GM10266 (cell line): ENCODE measurements at regions not wholly inside any gene's neighbourhood (a gene's known extent, or its start where the extent isn't known, plus 50 kb on each side); places are given as distances from the start of the nearest gene placed in this dataset.

ENCODE experiments used
- DNase-seq: peaks from one replicate; pipeline ENCODE4 v3.0.0; 2012; ENCODE audit errors: extremely low spot score
- CTCF ChIP-seq: IDR thresholded peaks from 2 replicates; pipeline ENCODE4 v1.5.1; 2012; ENCODE audit warnings: mild to moderate bottlenecking, low read depth; ENCODE audit not compliant: control insufficient read depth, insufficient read depth; ENCODE audit errors: missing control alignments

- no peak for DNase-seq
- TF ChIP-seq CTCF: no peak
These were observed 124.8 kb upstream of the SIX2 start for GRCh38 chr2:45134014-45134413.

- no peak for TF ChIP-seq CTCF
- DNase-seq: no peak
These were observed 123.3 kb upstream of the SIX2 start for GRCh38 chr2:45132551-45132950.

GRCh38 chr2:45131587-45131986 lies 122.3 kb upstream of the SIX2 start:
- no peak for TF ChIP-seq CTCF
- DNase-seq: no peak

GRCh38 chr2:45130736-45131135 lies 121.5 kb upstream of the SIX2 start:
- DNase-seq: no peak
- TF ChIP-seq CTCF: no peak

GRCh38 chr2:45128580-45128997 lies 119.3 kb upstream of the SIX2 start:
- no peak for TF ChIP-seq CTCF
- DNase-seq: no peak

GRCh38 chr2:45127891-45128290 lies 118.6 kb upstream of the SIX2 start:
- DNase-seq: no peak
- TF ChIP-seq CTCF: no peak

- DNase-seq: no peak
- TF ChIP-seq CTCF: no peak
These were observed 118.1 kb upstream of the SIX2 start for GRCh38 chr2:45127321-45127720.
